Parathyroid adenoma (tissue), 2 donors: ENCODE measurements at regions not wholly inside any gene's neighbourhood (a gene's known extent, or its start where the extent isn't known, plus 50 kb on each side); places are given as distances from the start of the nearest gene placed in this dataset.

Experiments
- H2AFZ ChIP-seq: fragments of 300-600 bp; sonication (generic); one replicate; pipeline ENCODE4 v1.7.0; 2017; ENCODE audit warnings: antibody characterized with exemption, mild to moderate bottlenecking
- H3K27ac ChIP-seq: fragments of 300-600 bp; sonication (generic); one replicate; pipeline ENCODE4 v1.7.0; 2017
- H3K27me3 ChIP-seq: fragments of 300-600 bp; sonication (generic); one replicate; pipeline ENCODE4 v1.7.0; 2017; ENCODE audit warnings: low read length; ENCODE audit not compliant: control insufficient read depth, insufficient read depth
- H3K36me3 ChIP-seq: fragments of 300-600 bp; sonication (generic); one replicate; pipeline ENCODE4 v1.7.0; 2017; ENCODE audit warnings: low read length; ENCODE audit not compliant: control insufficient read depth, insufficient read depth
- H3K4me1 ChIP-seq: fragments of 300-600 bp; sonication (generic); one replicate; pipeline ENCODE4 v1.7.0; 2017; ENCODE audit warnings: control low read depth
- H3K4me2 ChIP-seq: fragments of 300-600 bp; sonication (generic); one replicate; pipeline ENCODE4 v1.7.0; 2017; ENCODE audit warnings: low read length
- H3K4me3 ChIP-seq: fragments of 300-600 bp; sonication (generic); one replicate; pipeline ENCODE4 v1.7.0; 2017; ENCODE audit warnings: low read depth, low read length
- H3K79me2 ChIP-seq: fragments of 300-600 bp; sonication (generic); one replicate; pipeline ENCODE4 v1.7.0; 2017; ENCODE audit warnings: control low read depth
- H3K9ac ChIP-seq: fragments of 300-600 bp; sonication (generic); one replicate; pipeline ENCODE4 v1.7.0; 2017; ENCODE audit warnings: mild to moderate bottlenecking
- H3K9me3 ChIP-seq: fragments of 300-600 bp; sonication (generic); one replicate; pipeline ENCODE4 v1.7.0; 2017; ENCODE audit warnings: low read length; ENCODE audit not compliant: control insufficient read depth
- CTCF ChIP-seq: fragments of 300-600 bp; sonication (generic); IDR thresholded peaks from one replicate; pipeline ENCODE4 v1.7.0; 2017; ENCODE audit warnings: antibody characterized with exemption, mild to moderate bottlenecking
- donor health status: primary hyperparathyroidism.

DNA sequence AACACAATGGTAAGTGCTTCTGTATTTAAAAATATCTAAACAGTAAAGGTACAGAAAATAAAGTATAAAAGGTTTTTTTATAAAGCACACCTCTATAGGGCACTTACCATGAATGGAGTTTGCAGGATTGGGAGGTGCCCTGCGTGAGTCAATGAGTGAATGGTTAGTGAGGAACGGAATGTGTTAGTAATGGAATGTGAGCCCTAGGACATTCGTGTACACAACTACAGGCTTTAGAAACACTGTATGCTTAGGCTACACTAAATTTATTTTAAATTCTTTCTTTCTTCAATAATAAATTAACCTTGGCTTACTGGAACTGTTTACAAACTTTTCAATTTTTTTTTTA, 337.9 kb upstream of the SLC39A10 start:
- no peak overlapping the region for H3K9ac ChIP-seq
- H3K36me3 ChIP-seq, result no peaks in the 10 kb centered on the region
- no peaks in the 10 kb centered on the region for H3K4me1 ChIP-seq
- H3K9me3 ChIP-seq, result no peaks in the 10 kb centered on the region
- H3K4me2 ChIP-seq, result no peak overlapping the region
- no peaks in the 10 kb centered on the region for H3K27me3 ChIP-seq
- H2AFZ ChIP-seq, result no peak overlapping the region
- no peaks in the 10 kb centered on the region for H3K79me2 ChIP-seq
- no peak overlapping the region for H3K27ac ChIP-seq
- no peak for TF ChIP-seq CTCF
- no peak overlapping the region for H3K4me3 ChIP-seq

- TF ChIP-seq CTCF, result peak; percentile 32
- no peaks in the 10 kb centered on the region for H3K4me1 ChIP-seq
- H3K9ac ChIP-seq, result no peak overlapping the region
- H3K4me3 ChIP-seq, result no peak overlapping the region
- no peaks in the 10 kb centered on the region for H3K27me3 ChIP-seq
- no peaks in the 10 kb centered on the region for H3K36me3 ChIP-seq
- no peak overlapping the region for H3K27ac ChIP-seq
- no peak overlapping the region for H3K4me2 ChIP-seq
- no peaks in the 10 kb centered on the region for H3K79me2 ChIP-seq
- no peak overlapping the region for H2AFZ ChIP-seq
- H3K9me3 ChIP-seq, result no peaks in the 10 kb centered on the region
These were observed 338.4 kb upstream of the SLC39A10 start for GRCh38 chr2:195318440-195319111.

GRCh38 chr2:195317550-195317949, 339.5 kb upstream of the SLC39A10 start:
- no peaks in the 10 kb centered on the region for H3K36me3 ChIP-seq
- H3K4me1 ChIP-seq, result no peaks in the 10 kb centered on the region
- H2AFZ ChIP-seq, result no peak overlapping the region
- TF ChIP-seq CTCF, result no peak
- no peaks in the 10 kb centered on the region for H3K9me3 ChIP-seq
- no peak overlapping the region for H3K27ac ChIP-seq
- H3K4me2 ChIP-seq, result no peak overlapping the region
- no peaks in the 10 kb centered on the region for H3K27me3 ChIP-seq
- H3K4me3 ChIP-seq, result no peak overlapping the region
- no peaks in the 10 kb centered on the region for H3K79me2 ChIP-seq
- no peak overlapping the region for H3K9ac ChIP-seq

- TF ChIP-seq CTCF, result no peak
- Histone ChIP-seq H3K4me3 (no peak overlapping the region), H2AFZ (no peak overlapping the region), H3K9me3 (no peaks in the 10 kb centered on the region), H3K27me3 (no peaks in the 10 kb centered on the region), H3K4me1 (no peaks in the 10 kb centered on the region), H3K36me3 (no peaks in the 10 kb centered on the region), H3K9ac (no peak overlapping the region), H3K4me2 (no peak overlapping the region), H3K27ac (no peak overlapping the region), H3K79me2 (no peaks in the 10 kb centered on the region)
These were observed 340.5 kb upstream of the SLC39A10 start for GRCh38 chr2:195316486-195316885.

- Histone ChIP-seq H2AFZ (no peak overlapping the region), H3K9ac (no peak overlapping the region), H3K36me3 (no peaks in the 10 kb centered on the region), H3K4me2 (no peak overlapping the region), H3K79me2 (no peaks in the 10 kb centered on the region), H3K27me3 (no peaks in the 10 kb centered on the region), H3K9me3 (no peaks in the 10 kb centered on the region), H3K4me1 (no peaks in the 10 kb centered on the region), H3K27ac (no peak overlapping the region), H3K4me3 (no peak overlapping the region)
- TF ChIP-seq CTCF, result no peak
These were observed 343.1 kb upstream of the SLC39A10 start for GRCh38 chr2:195313962-195314361.
